Nucleus accumbens (tissue), 56 donors: ENCODE measurements at regions not wholly inside any gene's neighbourhood (a gene's known extent, or its start where the extent isn't known, plus 50 kb on each side); places are given as distances from the start of the nearest gene placed in this dataset.

ENCODE experiments used
- DNase-seq, 56 donors: peaks; one replicate each; lab custom pipeline; 2025; lab: John Stamatoyannopoulos, UW

- no peak for DNase-seq
These were observed 113.6 kb downstream of the GALC start for GRCh38 chr14:87879389-87879788.

- no peak for DNase-seq
These were observed 114.0 kb downstream of the GALC start for GRCh38 chr14:87878959-87879358.

GRCh38 chr14:87877877-87878276 lies 115.1 kb downstream of the GALC start:
- no peak for DNase-seq

- DNase-seq: no peak
These were observed 118.3 kb downstream of the GALC start for GRCh38 chr14:87874676-87875075.

- DNase-seq: no peak
These were observed 119.2 kb downstream of the GALC start for GRCh38 chr14:87873741-87874140.

- peak in 8 of 56 donors; percentile 3 to 39 (median 12) for DNase-seq
These were observed 123.1 kb downstream of the GALC start for GRCh38 chr14:87869619-87870583.

- no peak for DNase-seq
These were observed 124.1 kb downstream of the GALC start for GRCh38 chr14:87868920-87869319.

GRCh38 chr14:87866116-87866515 lies 126.9 kb downstream of the GALC start:
- no peak for DNase-seq

GRCh38 chr14:87864356-87865270 lies 128.4 kb downstream of the GALC start:
- no peak for DNase-seq

- no peak for DNase-seq
These were observed 129.9 kb downstream of the GALC start for GRCh38 chr14:87863047-87863446.

GRCh38 chr14:87852107-87852506 lies 140.9 kb downstream of the GALC start:
- DNase-seq: no peak

- no peak for DNase-seq
These were observed 141.8 kb downstream of the GALC start for GRCh38 chr14:87851190-87851589.

- DNase-seq: peak in 1 of 56 donors; percentile 20
These were observed 145.7 kb downstream of the GALC start for GRCh38 chr14:87847216-87847755.

- no peak for DNase-seq
These were observed 152.1 kb downstream of the GALC start for GRCh38 chr14:87840906-87841305.

GRCh38 chr14:87838931-87839330 lies 154.1 kb downstream of the GALC start:
- no peak for DNase-seq

- DNase-seq: no peak
These were observed 155.7 kb downstream of the GALC start for GRCh38 chr14:87837296-87837695.

GRCh38 chr14:87834594-87834993 lies 158.4 kb downstream of the GALC start:
- no peak for DNase-seq

- no peak for DNase-seq
These were observed 160.0 kb downstream of the GALC start for GRCh38 chr14:87833026-87833425.

GRCh38 chr14:87830443-87831096 lies 162.4 kb downstream of the GALC start:
- no peak for DNase-seq

- no peak for DNase-seq
These were observed 163.4 kb downstream of the GALC start for GRCh38 chr14:87829543-87829942.
